IMR-90 (cell line): ENCODE measurements at regions not wholly inside any gene's neighbourhood (a gene's known extent, or its start where the extent isn't known, plus 50 kb on each side); places are given as distances from the start of the nearest gene placed in this dataset.

Source experiments
- ATAC-seq: fragments of 200-7000 bp; cut with Tn5 transposase; 2 replicates; pipeline ENCODE4 v1.9.1; 2020; ENCODE audit warnings: low read depth, mild to moderate bottlenecking, moderate library complexity
- BruUV-seq: library from RNA; stranded (reverse); fragments of 400-500 nt; replicated peaks from 2 replicates; lab custom pipeline; 2021; lab: Mats Ljungman, UMichigan
- CTCF ChIA-PET: fragments of 300-600 bp; formaldehyde crosslinking; extraction: SDS; loops from one replicate; lab custom pipeline; 2021; ENCODE audit warnings: antibody characterized with exemption; lab: Yijun Ruan, JAX
- POLR2A ChIA-PET: fragments of 300-600 bp; sonication (Branson Sonifier 250); formaldehyde crosslinking; loops from one replicate; lab custom pipeline; 2022; ENCODE audit warnings: antibody characterized with exemption; ENCODE audit not compliant: unreplicated experiment; lab: Charles Lee
- DNase-seq: peaks from one replicate; pipeline ENCODE4 v3.0.0; 2013
- H2AFZ ChIP-seq: replicated peaks from 2 replicates; pipeline ENCODE3; 2013; ENCODE audit warnings: low read length, mild to moderate bottlenecking; ENCODE audit not compliant: poor library complexity
- H2AK5ac ChIP-seq: 2 replicates; pipeline ENCODE4 v1.6.1; 2013; ENCODE audit warnings: low read depth, low read length, inconsistent platforms
- H2AK9ac ChIP-seq: replicated peaks from 2 replicates; pipeline ENCODE3; 2013; ENCODE audit warnings: mild to moderate bottlenecking, low read depth, low read length, moderate library complexity; ENCODE audit not compliant: poor library complexity
- H2BK120ac ChIP-seq: 2 replicates; pipeline ENCODE4 v1.6.1; 2013; ENCODE audit warnings: low read depth, low read length, inconsistent platforms
- H2BK15ac ChIP-seq: 3 replicates; pipeline ENCODE4 v1.6.1; 2013; ENCODE audit warnings: low read depth, low read length, inconsistent platforms
- H2BK20ac ChIP-seq: 2 replicates; pipeline ENCODE4 v1.6.1; 2013; ENCODE audit warnings: low read depth, mild to moderate bottlenecking, inconsistent platforms, low read length, moderate library complexity
- H2BK5ac ChIP-seq: 2 replicates; pipeline ENCODE4 v1.6.1; 2013; ENCODE audit warnings: mild to moderate bottlenecking, low read depth, low read length, inconsistent platforms; ENCODE audit not compliant: poor library complexity, severe bottlenecking
- H3K14ac ChIP-seq: replicated peaks from 2 replicates; pipeline ENCODE4 v1.6.1; 2013; ENCODE audit warnings: low read depth, low read length, inconsistent platforms
- H3K18ac ChIP-seq: 2 replicates; pipeline ENCODE4 v1.6.1; 2013; ENCODE audit warnings: low read depth, low read length, control low read depth
- H3K23ac ChIP-seq: 2 replicates; pipeline ENCODE4 v1.6.1; 2013; ENCODE audit warnings: low read depth, low read length, inconsistent platforms
- H3K27ac ChIP-seq: 2 replicates; pipeline ENCODE4 v1.5.1; 2013; ENCODE audit warnings: mild to moderate bottlenecking, control low read depth, low read length; ENCODE audit not compliant: insufficient read depth
- H3K27me3 ChIP-seq: 2 replicates; pipeline ENCODE4 v1.6.1; 2013; ENCODE audit warnings: low read length; ENCODE audit not compliant: control insufficient read depth, insufficient read depth
- H3K36me3 ChIP-seq: 2 replicates; pipeline ENCODE4 v1.6.1; 2013; ENCODE audit warnings: low read length, mixed read lengths; ENCODE audit not compliant: control insufficient read depth, insufficient read depth
- H3K4ac ChIP-seq: 2 replicates; pipeline ENCODE4 v1.6.1; 2013; ENCODE audit warnings: low read depth, low read length, inconsistent platforms
- H3K4me1 ChIP-seq: 2 replicates; pipeline ENCODE4 v1.6.1; 2013; ENCODE audit warnings: low read length, mixed read lengths; ENCODE audit not compliant: control insufficient read depth, insufficient read depth
- H3K4me2 ChIP-seq: 2 replicates; pipeline ENCODE4 v1.6.1; 2013; ENCODE audit warnings: low read depth, mild to moderate bottlenecking, control low read depth, low read length, moderate library complexity
- H3K4me3 ChIP-seq: 2 replicates; pipeline ENCODE4 v1.5.1; 2013; ENCODE audit warnings: low read depth, mild to moderate bottlenecking, control low read depth, low read length, moderate library complexity; ENCODE audit not compliant: insufficient read depth
- H3K56ac ChIP-seq: 2 replicates; pipeline ENCODE4 v1.6.1; 2013; ENCODE audit warnings: low read length, inconsistent platforms; ENCODE audit not compliant: insufficient read depth; ENCODE audit errors: extremely low read depth
- H3K79me1 ChIP-seq, 2 experiments: 2 replicates each; pipeline ENCODE4 v1.6.1; 2013; ENCODE audit warnings: low read length in 2 of 2, inconsistent platforms in 1 of 2, low read depth in 1 of 2
- H3K9ac ChIP-seq: 2 replicates; pipeline ENCODE4 v1.6.1; 2013; ENCODE audit warnings: low read depth, low read length, control low read depth
- H3K9me1 ChIP-seq: 2 replicates; pipeline ENCODE4 v1.6.1; 2013; ENCODE audit warnings: low read length, inconsistent platforms; ENCODE audit not compliant: insufficient read depth
- H3K9me3 ChIP-seq: 2 replicates; pipeline ENCODE4 v1.6.1; 2013; ENCODE audit warnings: low read length; ENCODE audit not compliant: control insufficient read depth, insufficient read depth
- H4K20me1 ChIP-seq: 2 replicates; pipeline ENCODE4 v1.6.1; 2013; ENCODE audit warnings: low read length, inconsistent platforms; ENCODE audit not compliant: insufficient read depth
- H4K5ac ChIP-seq: 2 replicates; pipeline ENCODE4 v1.6.1; 2013; ENCODE audit warnings: mild to moderate bottlenecking, low read depth, low read length, control low read depth
- H4K8ac ChIP-seq, 2 experiments: 2 replicates each; pipeline ENCODE4 v1.6.1; 2013; ENCODE audit warnings: low read depth in 2 of 2, low read length in 2 of 2, control low read depth in 1 of 2, inconsistent platforms in 1 of 2
- H4K91ac ChIP-seq: 2 replicates; pipeline ENCODE4 v1.6.1; 2013; ENCODE audit warnings: low read depth, low read length, inconsistent platforms; ENCODE audit not compliant: insufficient read depth
- CEBPB ChIP-seq: IDR thresholded peaks from 2 replicates; pipeline ENCODE4 v1.6.1; 2012; ENCODE audit warnings: low read depth, low read length, improper control_type of control experiment
- NFE2L2 ChIP-seq: fragments of 150-350 bp; IDR thresholded peaks from 2 replicates; pipeline ENCODE4 v1.6.1; 2016; ENCODE audit warnings: low read depth, mild to moderate bottlenecking, low read length
- RAD21 ChIP-seq: IDR thresholded peaks from 2 replicates; pipeline ENCODE4 v1.6.1; 2012; ENCODE audit warnings: low read length, improper control_type of control experiment
- RCOR1 ChIP-seq: IDR thresholded peaks from 2 replicates; pipeline ENCODE4 v1.6.1; 2012; ENCODE audit warnings: mild to moderate bottlenecking, low read length, improper control_type of control experiment; ENCODE audit not compliant: insufficient replicate concordance
- RFX5 ChIP-seq: IDR thresholded peaks from 2 replicates; pipeline ENCODE4 v1.8.0; 2012; ENCODE audit warnings: low read depth, mild to moderate bottlenecking, low read length, moderate library complexity
- SMC3 ChIP-seq: fragments of 150-350 bp; IDR thresholded peaks from 2 replicates; pipeline ENCODE4 v1.6.1; 2016; ENCODE audit warnings: low read depth, mild to moderate bottlenecking, antibody characterized with exemption, low read length, moderate library complexity
- whole genome bisulfite sequencing, 2 experiments: methylation state at CpG; one replicate each; pipeline versions ENCODE4 v1.1.5 to v1.1.7; 2013; ENCODE audit warnings: missing lambda C conversion rate in 2 of 2; ENCODE audit not compliant: insufficient read length in 1 of 2; ENCODE audit errors: extremely low coverage in 2 of 2; 5-methylcytosine and 5-hydroxymethylcytosine counted together
- dilution Hi-C: fragments of 300-500 bp; cut with HindIII; formaldehyde crosslinking; loops from one replicate; pipeline ENCODE4 v1.14.3; 2018; ENCODE audit warnings: low sequenced_read_pairs; ENCODE audit not compliant: unreplicated experiment
- in situ Hi-C: fragments of 300-500 bp; cut with MboI; formaldehyde crosslinking; loops from 3 replicates; pipeline ENCODE4 v1.14.3; 2019; ENCODE audit warnings: low sequenced_read_pairs, inconsistent platforms, mixed read lengths
- intact Hi-C: fragments of 100-400 bp; cut with micrococcal nuclease; formaldehyde crosslinking; loops from 2 replicates; pipeline ENCODE4 v1.10.0; 2022

DNA sequence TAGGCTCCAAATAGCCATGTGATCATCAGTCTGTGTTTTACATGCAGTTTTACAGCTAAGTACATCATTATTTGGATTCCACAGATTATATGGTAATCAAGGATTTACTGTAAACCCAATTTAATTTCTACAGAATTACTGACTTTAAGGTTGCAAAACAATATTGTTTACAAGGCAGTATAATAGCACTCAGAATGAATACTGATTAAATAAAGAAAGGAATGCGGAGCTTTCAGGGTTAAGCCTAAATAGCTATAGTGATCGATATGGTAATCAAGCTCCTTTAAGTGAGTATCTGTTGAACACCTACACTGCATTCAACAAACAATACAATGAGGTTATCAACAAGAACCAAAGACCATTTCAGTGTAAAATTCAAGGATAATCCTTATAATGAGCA lies 64.3 kb downstream of the DMAC1 start:
- Histone ChIP-seq H2AFZ (no peak overlapping the region), H2AK9ac (no peak overlapping the region), H3K14ac (no peak overlapping the region), H3K23ac (no peak overlapping the region), H3K4me3 (no peak overlapping the region), H3K4ac (no peak overlapping the region), H2BK15ac (no peak overlapping the region), H3K36me3 (no peaks in the 10 kb centered on the region), H4K91ac (no peak overlapping the region), H3K56ac (no peak overlapping the region), H4K8ac (no peak overlapping the region), H3K4me1 (no peaks in the 10 kb centered on the region), H2BK120ac (no peak overlapping the region), H3K9ac (no peak overlapping the region), H3K4me2 (no peak overlapping the region), H3K27ac (no peak overlapping the region), H4K5ac (no peak overlapping the region), H3K9me1 (no peaks in the 10 kb centered on the region), H2AK5ac (no peak overlapping the region), H3K18ac (no peak overlapping the region), H4K20me1 (no peaks in the 10 kb centered on the region), H3K27me3 (no peaks in the 10 kb centered on the region), H3K9me3 (no peaks in the 10 kb centered on the region), H2BK20ac (no peak overlapping the region), H2BK5ac (no peak overlapping the region), H3K79me1 (no peaks in the 10 kb centered on the region)
- DNase-seq (no peak), ATAC-seq (no peak)
- no peak for TF ChIP-seq RCOR1
- no peak for TF ChIP-seq NFE2L2
- no peak for TF ChIP-seq RAD21
- TF ChIP-seq RFX5: no peak
- no peak for TF ChIP-seq SMC3
- no peak for TF ChIP-seq CEBPB
- intact Hi-C loops (no loop called here), in situ Hi-C loops (no loop called here), dilution Hi-C loops (no loop called here)
- CTCF ChIA-PET: no interaction called here
- no CpG with 5 or more reads among the region's 2 CpGs for WGBS, 2 experiments
- POLR2A ChIA-PET: no interaction called here
- BruUV-seq: no TSS peak
